C4-2B (cell line): ENCODE measurements at regions not wholly inside any gene's neighbourhood (a gene's known extent, or its start where the extent isn't known, plus 50 kb on each side); places are given as distances from the start of the nearest gene placed in this dataset.

ENCODE experiments used
- CTCF ChIP-seq: fragments of 450-650 bp; conservative IDR thresholded peaks from 2 replicates; pipeline ENCODE4 v1.5.1; 2017; ENCODE audit warnings: mild to moderate bottlenecking
- ZFX ChIP-seq: fragments of 450-650 bp; IDR thresholded peaks from 2 replicates; pipeline ENCODE4 v1.6.1; 2017

- no peak for TF ChIP-seq CTCF
- TF ChIP-seq ZFX = no peak
These were observed 234.7 kb upstream of the IRX3 start for GRCh38 chr16:54521327-54521726.
